OCI-M2 (cell line): ENCODE measurements at regions not wholly inside any gene's neighbourhood (a gene's known extent, or its start where the extent isn't known, plus 50 kb on each side); places are given as distances from the start of the nearest gene placed in this dataset.

Experiments used
- DNase-seq: peaks from one replicate; lab custom pipeline; 2025; ENCODE audit not compliant: unreplicated experiment; lab: John Stamatoyannopoulos, UW

- DNase-seq: no peak
These were observed 1083.9 kb upstream of the INTU start for GRCh38 chr4:126548890-126549289.

GRCh38 chr4:126552321-126552720, 1080.4 kb upstream of the INTU start:
- no peak for DNase-seq

GRCh38 chr4:126553248-126553647, 1079.5 kb upstream of the INTU start:
- no peak for DNase-seq

GRCh38 chr4:126558596-126558995, 1074.2 kb upstream of the INTU start:
- DNase-seq: no peak

GRCh38 chr4:126559961-126560360, 1072.8 kb upstream of the INTU start:
- no peak for DNase-seq

- no peak for DNase-seq
These were observed 1072.0 kb upstream of the INTU start for GRCh38 chr4:126560794-126561193.

- DNase-seq: no peak
These were observed 1069.4 kb upstream of the INTU start for GRCh38 chr4:126563389-126563788.

GRCh38 chr4:126564283-126564854, 1068.4 kb upstream of the INTU start:
- no peak for DNase-seq

- DNase-seq: no peak
These were observed 1063.8 kb upstream of the INTU start for GRCh38 chr4:126568652-126569570.

- no peak for DNase-seq
These were observed 1060.5 kb upstream of the INTU start for GRCh38 chr4:126572264-126572663.

GRCh38 chr4:126582737-126583136, 1050.0 kb upstream of the INTU start:
- DNase-seq: no peak

GRCh38 chr4:126583509-126583908, 1049.2 kb upstream of the INTU start:
- no peak for DNase-seq

GRCh38 chr4:126591583-126591982, 1041.2 kb upstream of the INTU start:
- no peak for DNase-seq

- DNase-seq: no peak
These were observed 1040.7 kb upstream of the INTU start for GRCh38 chr4:126592088-126592487.

- DNase-seq: no peak
These were observed 1039.1 kb upstream of the INTU start for GRCh38 chr4:126593626-126594025.

- no peak for DNase-seq
These were observed 1037.1 kb upstream of the INTU start for GRCh38 chr4:126595643-126596042.

- DNase-seq: no peak
These were observed 1033.0 kb upstream of the INTU start for GRCh38 chr4:126599746-126600145.

GRCh38 chr4:126603210-126603609, 1029.5 kb upstream of the INTU start:
- DNase-seq: no peak

GRCh38 chr4:126603825-126604224, 1028.9 kb upstream of the INTU start:
- DNase-seq: no peak

GRCh38 chr4:126604268-126604867, 1028.4 kb upstream of the INTU start:
- no peak for DNase-seq

GRCh38 chr4:126610933-126611332, 1021.8 kb upstream of the INTU start:
- DNase-seq: no peak

- no peak for DNase-seq
These were observed 1020.9 kb upstream of the INTU start for GRCh38 chr4:126611900-126612299.
